VCaP (cell line): ENCODE measurements at regions not wholly inside any gene's neighbourhood (a gene's known extent, or its start where the extent isn't known, plus 50 kb on each side); places are given as distances from the start of the nearest gene placed in this dataset.

ENCODE experiments used
- H3K27ac ChIP-seq: fragments of 450-650 bp; 2 replicates; pipeline ENCODE4 v1.5.1; 2017
- CTCF ChIP-seq: fragments of 450-650 bp; conservative IDR thresholded peaks from 2 replicates; pipeline ENCODE4 v1.5.1; 2017; ENCODE audit warnings: mild to moderate bottlenecking, moderate library complexity

GRCh38 chr2:103660947-103661346 lies 899.1 kb downstream of the TMEM182 start:
- no peak for TF ChIP-seq CTCF
- no peak overlapping the region for H3K27ac ChIP-seq

DNA sequence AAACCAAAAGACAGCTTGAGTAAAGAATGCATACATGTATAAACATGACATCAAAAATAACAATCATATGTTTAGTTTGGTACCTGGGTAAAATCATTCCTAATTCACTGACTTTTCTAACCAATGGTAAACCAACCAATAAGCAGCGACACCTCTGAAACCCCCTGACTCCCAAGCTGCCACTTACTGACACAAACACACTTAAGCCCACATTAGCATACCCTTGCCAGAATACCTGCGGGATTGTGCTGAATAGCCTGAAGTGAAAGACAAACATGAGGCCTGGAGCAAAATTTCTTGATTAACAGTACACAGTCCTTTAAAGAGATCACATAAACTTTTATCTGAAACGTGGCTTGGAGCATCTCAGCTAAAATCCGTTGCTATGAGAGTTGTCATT lies 902.9 kb downstream of the TMEM182 start:
- TF ChIP-seq CTCF = no peak
- no peak overlapping the region for H3K27ac ChIP-seq

DNA sequence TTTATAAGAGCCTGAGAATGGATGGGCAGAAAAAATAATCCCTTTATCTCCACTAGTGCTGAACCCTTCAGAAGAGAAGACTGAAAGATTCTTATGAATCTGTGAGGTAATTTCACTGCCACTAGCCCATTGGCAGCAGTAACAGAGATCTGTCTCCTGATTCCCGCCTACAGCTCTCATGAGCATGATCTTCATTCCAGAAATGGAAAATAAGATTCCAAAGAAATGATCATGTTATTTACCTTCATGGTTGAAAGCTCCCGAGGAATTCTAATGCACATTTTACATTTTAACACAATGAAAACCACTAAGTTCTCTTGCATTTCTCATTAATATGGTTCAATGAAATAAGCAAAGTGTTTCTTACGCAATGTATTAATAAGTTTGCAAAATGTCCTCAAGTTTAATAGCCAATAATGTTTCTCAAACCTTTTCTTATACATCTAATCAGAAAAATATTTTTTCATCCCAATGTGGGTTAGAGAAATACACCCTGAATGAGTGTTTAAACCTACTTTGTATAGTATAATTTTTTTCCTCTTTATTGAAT lies 905.6 kb downstream of the TMEM182 start:
- TF ChIP-seq CTCF = no peak
- no peak overlapping the region for H3K27ac ChIP-seq

DNA sequence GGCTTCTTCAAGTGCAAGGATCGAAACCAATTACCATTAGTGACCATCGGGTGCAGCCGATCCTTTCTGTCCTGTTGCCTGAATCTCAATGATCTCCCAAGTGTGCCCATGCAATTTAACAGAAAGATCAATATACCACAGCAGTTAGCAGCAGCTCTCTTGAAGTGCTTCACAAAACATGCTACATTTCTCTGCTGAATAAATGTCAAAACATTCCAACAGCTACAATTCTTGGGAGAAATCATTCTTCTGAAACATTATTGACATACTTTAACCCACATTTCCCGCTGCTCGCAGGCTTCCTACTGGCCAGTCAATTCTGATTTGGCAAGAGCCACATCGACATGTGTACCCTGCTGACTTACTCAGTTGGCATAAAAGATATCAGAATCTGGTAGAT lies 907.7 kb downstream of the TMEM182 start:
- H3K27ac ChIP-seq = no peak overlapping the region
- no peak for TF ChIP-seq CTCF
